Stimulated activated CD4-positive, alpha-beta T cell treated with anti-CD3 and anti-CD28 coated beads, Interleukin-2, amount 100 ng/mL, for 4 hours (primary cell): ENCODE measurements at regions not wholly inside any gene's neighbourhood (a gene's known extent, or its start where the extent isn't known, plus 50 kb on each side); places are given as distances from the start of the nearest gene placed in this dataset.
"Not testable (repeated sequence)": the region's sequence is repeated elsewhere in the genome, so short reads cannot be mapped to it uniquely, and the experiment has no call there.

Experiments used
- DNase-seq: peaks from one replicate; pipeline ENCODE4 v3.0.0-alpha.2; 2020; ENCODE audit warnings: low read depth

GRCh38 chr2:199131876-199132275 lies 325.9 kb downstream of the SATB2 start:
- no peak for DNase-seq

DNA sequence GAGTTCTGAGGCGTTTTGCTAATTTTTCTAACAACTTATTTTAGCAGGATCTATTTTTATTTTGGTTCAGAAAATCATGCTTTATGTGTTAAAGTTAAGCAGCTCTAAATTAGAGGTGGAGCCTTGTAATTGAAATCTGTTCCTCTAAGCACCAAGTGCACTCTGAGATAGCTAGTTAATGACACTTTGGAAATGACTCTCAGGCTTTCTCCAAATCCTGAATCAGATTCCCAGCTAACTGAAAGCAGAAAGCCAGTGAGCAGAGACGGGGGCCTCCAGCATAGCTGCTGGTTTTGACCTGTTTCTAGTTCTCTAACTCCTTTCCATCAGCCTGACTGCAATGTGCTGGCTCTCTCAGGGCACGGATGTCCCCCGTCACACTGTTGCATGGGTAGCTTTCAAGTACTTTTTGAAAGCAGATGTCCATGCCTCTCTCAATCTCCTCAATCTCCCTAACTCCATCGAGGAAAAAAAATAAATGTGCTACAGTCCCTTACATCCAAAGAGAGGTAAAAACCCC lies 326.5 kb downstream of the SATB2 start:
- DNase-seq = no peak

DNA sequence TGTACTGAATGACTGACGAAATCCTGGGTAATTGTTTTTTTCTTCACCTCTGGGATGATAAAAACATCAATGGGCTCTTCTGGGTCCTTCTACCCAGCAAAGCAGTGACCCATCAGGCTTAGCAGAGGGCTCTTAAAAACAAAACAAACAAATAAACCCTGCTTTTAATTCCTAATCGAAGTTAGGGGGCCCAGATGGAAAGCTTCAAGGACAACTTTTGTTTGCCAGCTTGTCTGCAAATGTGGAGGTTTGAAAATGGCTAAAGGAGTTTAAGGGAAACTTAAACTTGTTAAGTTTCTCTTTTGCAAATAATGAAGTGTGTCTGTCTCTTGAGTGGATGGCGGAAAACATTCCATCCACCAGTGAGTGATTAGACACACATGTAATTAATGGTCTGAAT lies 327.2 kb downstream of the SATB2 start:
- DNase-seq = no peak

- DNase-seq = no peak
Observed at GRCh38 chr2:199128476-199129229, 329.1 kb downstream of the SATB2 start.

GRCh38 chr2:199119796-199120195 lies 337.9 kb downstream of the SATB2 start:
- no peak for DNase-seq

GRCh38 chr2:199118673-199119112 lies 339.0 kb downstream of the SATB2 start:
- no peak for DNase-seq

DNA sequence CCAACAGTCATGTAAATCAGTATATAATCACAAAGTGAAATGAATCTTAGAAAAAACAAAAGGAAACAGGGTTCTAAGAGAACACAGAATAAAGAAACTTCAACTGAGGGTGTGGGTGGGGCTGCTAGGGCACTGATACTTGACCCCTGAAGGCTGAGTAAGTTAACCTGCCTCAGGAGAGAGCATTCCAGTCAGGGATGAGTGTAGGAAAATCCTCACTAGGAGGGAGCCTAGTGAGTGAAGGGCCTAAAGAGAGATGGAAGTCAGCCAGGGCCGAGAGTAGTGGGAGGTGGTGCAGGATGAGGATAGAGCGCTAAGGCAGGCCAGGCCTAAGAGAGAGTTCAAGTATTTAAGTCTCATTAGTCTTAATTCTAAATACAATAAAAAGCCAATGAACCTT lies 342.6 kb downstream of the SATB2 start:
- DNase-seq = no peak

DNA sequence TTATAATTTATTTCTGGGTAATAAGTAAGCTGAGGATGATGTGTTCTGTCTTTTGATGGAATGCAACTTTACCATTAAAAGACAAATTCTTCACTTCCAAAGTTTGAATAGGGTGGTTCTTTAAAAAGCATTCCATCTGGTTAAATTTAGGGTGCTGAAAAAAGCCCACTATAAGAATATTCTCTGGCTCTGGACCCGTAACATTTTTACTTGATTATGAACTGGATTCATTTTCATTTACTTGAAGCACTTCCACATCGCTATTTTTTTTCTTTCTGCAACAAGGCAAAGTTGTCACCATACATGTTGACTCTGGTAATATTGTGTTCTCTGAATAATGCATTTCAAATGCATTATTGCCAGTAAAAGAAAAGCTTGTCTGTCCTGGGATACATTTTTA lies 344.6 kb downstream of the SATB2 start:
- DNase-seq = no peak

DNA sequence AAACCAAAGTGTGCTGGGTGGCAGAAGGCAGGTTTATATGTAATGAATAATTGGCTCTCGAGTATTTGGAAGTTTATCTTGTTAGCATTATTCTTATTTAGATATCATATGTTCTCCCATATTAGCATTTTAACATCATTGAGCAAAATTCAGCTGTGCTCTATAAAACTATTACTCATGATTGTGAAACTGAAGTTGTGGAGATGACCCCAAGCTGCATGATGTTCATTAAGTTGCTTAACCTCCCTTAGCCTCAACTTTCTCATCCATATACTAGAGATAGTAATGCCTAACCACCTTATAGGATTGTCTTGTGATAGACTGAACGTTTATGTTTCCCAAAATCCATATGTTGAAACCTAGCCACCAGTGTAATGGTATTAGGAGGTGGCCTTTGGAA lies 346.3 kb downstream of the SATB2 start:
- no peak for DNase-seq

DNA sequence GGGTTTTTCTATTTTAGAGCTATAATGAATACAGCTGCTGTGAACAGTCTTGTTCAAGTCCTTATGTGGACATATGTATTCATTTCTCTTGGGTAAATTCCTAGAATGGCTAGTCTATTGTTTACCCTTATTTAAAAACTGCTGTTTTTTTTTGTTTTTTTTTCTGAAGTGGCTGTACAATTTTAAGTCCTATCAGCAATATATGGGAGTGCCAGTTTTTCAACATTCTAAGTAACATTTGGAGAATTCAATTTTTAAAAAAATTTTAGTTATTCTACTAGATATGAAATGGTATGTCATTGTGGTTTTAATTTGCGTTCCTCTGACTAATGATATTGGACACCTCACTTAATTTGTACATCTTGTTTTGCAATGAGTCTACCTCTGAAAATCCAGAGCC lies 349.7 kb downstream of the SATB2 start:
- DNase-seq = no peak

- DNase-seq = no peak
Observed at GRCh38 chr2:199105826-199106225, 351.9 kb downstream of the SATB2 start.

DNA sequence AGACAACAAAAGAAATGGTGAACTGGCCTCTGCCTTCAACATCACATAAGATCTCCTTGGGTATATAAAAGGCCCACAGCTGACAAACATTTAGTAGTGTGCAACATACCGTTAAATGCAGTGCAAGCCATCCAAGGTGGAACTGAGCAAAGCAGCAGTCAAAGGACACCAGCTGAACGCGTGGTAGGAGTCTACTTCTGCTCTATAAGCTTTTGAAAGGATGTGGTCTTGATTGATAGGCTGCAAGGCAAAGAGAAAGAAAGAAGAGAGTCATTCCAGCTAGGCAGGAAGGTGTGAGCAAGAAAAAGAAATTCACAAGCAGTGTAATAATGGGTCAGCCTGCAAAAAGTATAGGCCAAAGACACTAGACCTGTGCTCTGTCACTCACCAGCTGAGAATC lies 356.3 kb downstream of the SATB2 start:
- no peak for DNase-seq

GRCh38 chr2:199100326-199101110 lies 357.2 kb downstream of the SATB2 start:
- no peak for DNase-seq

DNA sequence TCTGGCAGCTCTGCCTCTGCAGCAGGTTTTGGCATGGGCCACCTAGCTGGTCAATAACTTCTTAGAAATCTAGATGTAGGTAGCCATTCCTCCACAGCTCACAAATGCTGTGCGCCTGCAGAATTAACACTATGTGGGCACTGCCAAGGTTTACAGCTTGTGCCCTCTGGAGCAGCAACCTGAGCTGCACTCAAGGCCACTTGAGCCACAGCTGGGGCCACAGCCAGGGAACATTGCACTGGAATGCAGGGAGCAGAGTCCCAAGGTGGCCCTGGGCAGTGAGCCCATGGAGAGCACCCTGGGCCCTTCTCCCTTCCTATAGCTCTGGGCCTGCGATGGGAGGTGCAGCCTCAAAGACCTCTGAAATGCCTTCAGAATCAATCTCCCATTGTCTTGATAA lies 365.3 kb downstream of the SATB2 start:
- no peak for DNase-seq

DNA sequence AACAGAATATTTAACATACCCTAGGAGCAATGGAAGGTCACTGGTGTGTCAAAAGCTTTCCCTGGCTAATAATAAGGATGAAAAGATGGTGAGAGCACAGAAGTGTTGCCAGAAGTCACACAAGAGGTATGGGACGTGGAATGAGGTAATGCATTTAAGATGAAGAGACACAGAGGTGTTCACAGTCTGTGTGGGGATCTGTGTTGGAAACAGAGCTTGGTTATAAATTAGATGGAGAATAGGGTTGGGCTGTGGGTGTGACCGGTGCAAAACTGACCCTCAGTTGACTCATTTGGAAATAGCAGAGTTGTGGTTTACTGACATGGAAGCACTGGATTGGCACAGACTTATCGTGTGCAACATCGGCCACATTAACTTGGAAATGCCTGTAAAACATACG lies 372.5 kb downstream of the SATB2 start:
- DNase-seq = no peak

GRCh38 chr2:199070322-199070949 lies 387.3 kb downstream of the SATB2 start:
- DNase-seq = no peak

DNA sequence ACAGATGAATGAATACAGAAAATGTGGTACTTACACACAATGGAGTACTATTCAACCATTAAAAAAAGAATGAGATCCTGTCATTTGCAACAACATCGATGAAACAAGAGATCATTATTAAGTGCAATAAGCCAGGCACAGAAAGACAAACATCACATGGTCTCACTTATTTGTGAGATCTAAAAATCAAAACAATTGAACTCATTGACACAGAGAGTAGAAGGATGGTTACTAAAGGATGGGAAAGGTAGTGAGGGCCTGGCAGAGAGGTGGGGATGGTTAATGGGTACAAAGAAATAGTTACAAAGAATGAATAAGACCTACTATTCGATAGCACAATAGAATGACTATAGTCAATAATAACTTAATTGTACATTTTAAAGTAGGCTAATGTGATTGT lies 393.5 kb downstream of the SATB2 start:
- no peak for DNase-seq

GRCh38 chr2:199057936-199058335 lies 399.8 kb downstream of the SATB2 start:
- no peak for DNase-seq

DNA sequence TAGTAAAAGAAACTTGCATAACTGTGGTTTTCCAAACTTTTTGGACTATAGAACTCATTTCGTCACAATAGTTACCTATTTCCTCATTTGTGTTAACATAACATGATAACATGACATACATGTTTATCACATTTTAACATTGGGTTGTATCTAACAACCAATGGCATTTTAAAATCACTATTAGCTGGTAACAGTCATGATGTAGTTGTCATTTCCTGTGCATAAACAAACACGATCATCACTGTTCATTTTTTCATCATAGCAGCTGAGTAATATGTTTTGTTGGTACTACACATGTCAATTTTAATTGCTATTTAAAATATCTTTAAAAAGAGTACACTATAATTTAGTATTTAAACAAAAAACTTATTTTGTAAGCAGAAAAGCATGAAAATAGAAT lies 402.4 kb downstream of the SATB2 start:
- no peak for DNase-seq

DNA sequence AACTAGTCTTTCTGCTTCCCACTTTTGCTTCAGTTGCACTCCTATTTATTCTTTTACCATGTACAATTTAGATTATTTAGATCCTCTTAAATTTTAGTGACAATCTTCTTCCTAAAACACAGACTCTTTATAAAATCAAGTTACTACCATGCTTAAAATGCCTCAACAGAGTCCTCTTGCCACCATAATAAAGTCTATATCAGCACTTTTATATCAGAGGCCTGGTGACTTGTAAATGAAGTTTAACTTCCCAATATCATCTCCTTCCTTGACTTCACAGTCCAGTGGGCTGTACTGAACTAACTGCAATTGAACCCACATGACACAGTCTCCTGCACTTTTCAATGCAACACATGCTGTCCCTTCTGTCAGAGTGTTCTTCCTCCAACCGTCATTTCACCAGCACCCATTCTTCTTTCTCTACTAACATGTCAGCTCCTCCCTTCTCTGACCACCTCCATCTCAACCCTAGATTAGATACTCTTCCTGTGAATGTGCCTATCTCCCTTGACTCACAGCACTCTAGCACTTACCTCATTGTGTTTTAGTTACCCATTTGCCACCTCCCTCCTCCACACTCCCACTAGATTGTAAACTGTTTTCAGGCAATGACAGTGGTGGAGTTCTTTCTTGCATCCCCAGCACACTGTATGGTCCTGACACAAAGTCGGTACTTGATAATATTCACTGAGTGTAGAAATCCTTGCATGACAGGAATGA lies 414.9 kb downstream of the SATB2 start:
- DNase-seq = no peak

GRCh38 chr2:199040522-199040921 lies 417.2 kb downstream of the SATB2 start:
- no peak for DNase-seq

DNA sequence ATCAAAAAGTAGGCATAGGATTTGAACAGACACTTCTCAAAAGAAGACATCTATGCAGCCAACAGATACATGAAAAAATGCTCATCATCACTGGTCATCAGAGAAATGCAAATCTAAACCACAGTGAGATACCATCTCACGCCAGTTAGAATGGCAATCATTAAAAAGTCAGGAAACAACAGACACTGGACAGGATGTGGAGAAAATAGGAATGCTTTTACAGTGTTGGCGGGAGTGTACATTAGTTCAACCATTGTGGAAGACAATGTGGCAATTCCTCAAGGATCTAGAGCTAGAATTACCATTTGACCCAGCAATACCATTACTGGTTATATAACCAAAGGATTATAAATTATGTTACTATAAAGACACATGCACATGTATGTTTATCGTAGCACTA lies 424.0 kb downstream of the SATB2 start:
- not testable (repeated sequence) for DNase-seq
